Esophagus (tissue), 2 donors: ENCODE measurements at regions not wholly inside any gene's neighbourhood (a gene's known extent, or its start where the extent isn't known, plus 50 kb on each side); places are given as distances from the start of the nearest gene placed in this dataset.

Source experiments
- H3K27ac ChIP-seq, 2 donors: one replicate each; pipeline ENCODE4 v1.5.1; 2013; ENCODE audit warnings: low read depth in 2 of 2, mild to moderate bottlenecking in 2 of 2, inconsistent platforms in 1 of 2, low read length in 1 of 2, moderate library complexity in 1 of 2
- H3K27me3 ChIP-seq, 2 donors: one replicate each; pipeline ENCODE4 v1.6.1; 2013; ENCODE audit warnings: low read length in 2 of 2, control low read depth in 1 of 2, mild to moderate bottlenecking in 1 of 2; ENCODE audit not compliant: insufficient read depth in 2 of 2, control insufficient read depth in 1 of 2
- H3K36me3 ChIP-seq, 2 donors: one replicate each; pipeline ENCODE4 v1.6.1; 2013; ENCODE audit warnings: low read length in 1 of 2; ENCODE audit not compliant: control insufficient read depth in 2 of 2, insufficient read depth in 2 of 2
- H3K4me1 ChIP-seq, 2 donors: one replicate each; pipeline ENCODE4 v1.6.1; 2013; ENCODE audit warnings: low read length in 1 of 2; ENCODE audit not compliant: control insufficient read depth in 2 of 2, insufficient read depth in 2 of 2
- H3K4me3 ChIP-seq, 2 donors: one replicate each; pipeline ENCODE4 v1.5.1; 2013; ENCODE audit warnings: low read length in 2 of 2, mild to moderate bottlenecking in 2 of 2, low read depth in 1 of 2, moderate library complexity in 1 of 2
- H3K9me3 ChIP-seq, 2 donors: one replicate each; pipeline ENCODE4 v1.6.1; 2013; ENCODE audit warnings: mild to moderate bottlenecking in 2 of 2, low read depth in 1 of 2, low read length in 1 of 2, moderate library complexity in 1 of 2; ENCODE audit not compliant: control insufficient read depth in 2 of 2, insufficient read depth in 1 of 2
- WGBS, 2 donors: extraction: QIAGEN DNeasy Blood & Tissue Kit; methylation state at CpG; one replicate each; pipeline ENCODE4 v1.1.7; 2013; 5-methylcytosine and 5-hydroxymethylcytosine counted together
- donor health status: healthy with polysubstance abuse.
- donor health status: Bipolar disorder and iron deficiency.

DNA sequence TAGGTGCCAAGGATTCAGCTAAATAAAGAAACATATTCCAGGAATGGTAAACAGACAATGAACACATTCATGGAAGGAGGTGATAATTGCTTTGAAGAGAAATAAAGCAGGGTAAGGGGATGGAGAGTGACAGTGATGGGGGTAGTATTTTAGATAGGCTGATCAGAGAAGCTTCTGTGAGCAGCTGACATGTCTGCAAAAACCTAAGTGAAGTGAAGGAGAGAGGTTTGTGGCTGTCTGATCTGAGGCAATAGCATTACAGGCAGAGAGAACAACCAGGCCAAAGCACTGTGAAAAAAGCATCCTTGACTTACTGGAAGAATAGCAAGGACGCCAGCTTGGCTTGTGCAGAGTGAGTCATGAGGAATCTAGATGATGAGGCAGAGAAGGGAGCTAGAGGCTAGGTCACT lies 271.9 kb upstream of the GATB start:
- Histone ChIP-seq H3K4me1 (no peaks in the 10 kb centered on the region), H3K27me3 (no peaks in the 10 kb centered on the region), H3K27ac (no peak overlapping the region), H3K4me3 (no peak overlapping the region), H3K9me3 (no peaks in the 10 kb centered on the region), H3K36me3 (no peaks in the 10 kb centered on the region)
- WGBS, 2 donors, result 61 to 66% methylated on average over 1 of the region's 1 CpG

DNA sequence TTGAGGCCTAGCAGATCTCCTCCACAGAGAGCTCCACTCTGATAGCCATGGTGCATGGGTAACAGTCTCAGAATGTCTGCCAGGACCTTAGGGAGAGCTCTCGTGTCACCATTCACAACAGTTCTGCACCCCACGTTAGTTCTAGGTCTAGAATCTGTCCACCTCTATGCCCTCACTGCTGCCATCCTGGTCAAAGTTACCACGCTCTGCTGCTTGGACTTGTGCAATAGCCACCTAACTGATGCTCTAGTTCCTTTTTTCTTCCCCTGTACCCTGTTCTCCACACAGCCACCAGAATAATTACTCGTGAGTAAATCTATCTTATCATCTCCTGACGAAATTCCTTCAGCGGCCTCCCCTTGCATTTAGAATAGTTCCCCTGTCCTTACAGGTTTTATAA lies 268.8 kb upstream of the GATB start:
- no peak overlapping the region for H3K27ac ChIP-seq
- H3K4me3 ChIP-seq, result no peak overlapping the region
- H3K4me1 ChIP-seq, result no peaks in the 10 kb centered on the region
- no peaks in the 10 kb centered on the region for H3K36me3 ChIP-seq
- H3K9me3 ChIP-seq, result no peaks in the 10 kb centered on the region
- WGBS, 2 donors, result 90 to 91% methylated on average over 6 of the region's 6 CpGs
- no peaks in the 10 kb centered on the region for H3K27me3 ChIP-seq

DNA sequence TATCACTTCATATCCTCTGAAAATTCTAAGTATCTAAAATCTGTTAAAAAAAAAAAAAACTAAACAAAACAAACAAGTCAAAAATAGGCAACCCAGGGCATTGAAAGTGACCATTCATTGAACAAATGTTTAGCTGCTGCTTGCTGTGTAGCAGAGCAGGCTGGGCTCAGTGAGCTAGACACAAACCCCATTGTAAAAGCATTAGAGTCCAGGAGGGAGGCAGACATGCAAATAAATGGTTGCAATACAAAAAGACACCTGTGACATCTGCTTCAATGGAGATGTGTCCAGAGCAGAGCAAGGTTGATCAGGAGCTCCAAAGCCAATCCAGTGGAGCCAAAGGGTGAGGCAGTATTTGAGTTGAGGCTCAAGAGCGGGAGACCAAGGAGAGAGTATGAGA lies 267.3 kb upstream of the GATB start:
- WGBS, 2 donors, result 94 to 95% methylated on average over 1 of the region's 1 CpG
- Histone ChIP-seq H3K27me3 (no peaks in the 10 kb centered on the region), H3K4me1 (no peaks in the 10 kb centered on the region), H3K36me3 (no peaks in the 10 kb centered on the region), H3K9me3 (no peaks in the 10 kb centered on the region), H3K4me3 (no peak overlapping the region), H3K27ac (no peak overlapping the region)

DNA sequence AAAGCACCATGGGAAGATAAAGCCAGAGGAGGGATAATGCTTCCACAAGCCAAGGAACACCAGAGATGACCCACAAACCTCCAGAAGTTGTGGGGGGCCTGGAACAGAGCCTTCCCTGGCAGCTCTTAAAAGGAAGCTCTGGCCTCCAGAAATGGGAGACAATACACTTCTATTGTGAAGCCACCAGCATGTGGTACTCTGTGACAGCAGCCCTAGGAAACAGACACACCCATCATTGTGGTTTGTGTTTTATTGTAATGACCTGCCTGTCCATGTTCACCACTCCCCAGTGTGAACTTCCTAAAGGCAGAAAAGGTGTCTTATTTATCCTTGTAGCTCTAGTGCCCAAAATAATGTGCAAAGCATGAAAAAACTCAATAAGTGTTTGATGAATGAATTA lies 264.1 kb upstream of the GATB start:
- no peak overlapping the region for H3K27ac ChIP-seq
- no peaks in the 10 kb centered on the region for H3K9me3 ChIP-seq
- no peak overlapping the region for H3K4me3 ChIP-seq
- no peaks in the 10 kb centered on the region for H3K36me3 ChIP-seq
- H3K27me3 ChIP-seq, result no peaks in the 10 kb centered on the region
- peaks cover 0 to 3% of the 10 kb centered on the region in 2 donors for H3K4me1 ChIP-seq

DNA sequence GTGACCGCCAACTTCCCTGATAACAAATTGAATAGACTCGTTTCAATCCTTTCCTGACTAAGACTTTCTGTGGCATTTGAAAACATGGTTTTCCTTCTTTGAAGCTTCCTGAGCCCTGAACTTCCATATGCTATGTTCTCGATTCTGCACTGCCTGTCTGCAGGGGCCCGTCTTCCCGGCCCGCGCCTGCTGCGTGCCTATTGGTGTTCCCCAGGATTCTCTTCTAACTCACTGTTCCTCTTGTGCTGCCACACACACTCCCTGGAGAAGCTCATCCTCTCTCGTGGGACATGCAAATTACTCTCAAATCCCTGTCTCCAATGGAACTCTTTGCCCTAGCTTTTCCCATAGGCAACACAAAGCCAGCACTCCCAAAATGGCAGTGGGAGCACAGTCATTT lies 262.9 kb upstream of the GATB start:
- Histone ChIP-seq H3K4me3 (no peak overlapping the region), H3K9me3 (no peaks in the 10 kb centered on the region), H3K4me1 (peaks cover 0 to 3% of the 10 kb centered on the region in 2 donors), H3K36me3 (no peaks in the 10 kb centered on the region), H3K27me3 (no peaks in the 10 kb centered on the region), H3K27ac (no peak overlapping the region)
- WGBS, 2 donors, result 84 to 87% methylated on average over 9 of the region's 9 CpGs

DNA sequence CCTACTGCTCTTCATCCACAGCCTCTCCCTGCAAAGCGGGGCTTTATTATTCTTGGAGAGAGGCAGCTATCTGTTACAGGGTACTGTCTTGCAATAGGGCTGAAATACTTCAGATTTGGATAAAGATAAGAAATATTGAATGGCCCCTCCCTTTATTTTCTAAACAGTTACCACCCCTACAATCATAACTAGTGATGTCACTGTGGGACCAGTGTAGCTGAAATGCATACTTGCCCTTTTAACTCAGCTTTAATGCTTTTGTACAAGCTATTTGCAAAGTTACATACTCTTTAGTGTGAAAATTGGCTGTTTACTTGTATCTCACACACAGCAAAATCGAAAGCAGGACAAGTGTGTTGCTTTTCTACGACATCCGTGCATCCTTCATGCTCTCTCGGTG lies 261.7 kb upstream of the GATB start:
- peaks cover 0 to 3% of the 10 kb centered on the region in 2 donors for H3K4me1 ChIP-seq
- H3K27me3 ChIP-seq, result no peaks in the 10 kb centered on the region
- no peak overlapping the region for H3K27ac ChIP-seq
- 83 to 88% methylated on average over 5 of the region's 5 CpGs for WGBS, 2 donors
- H3K4me3 ChIP-seq, result no peak overlapping the region
- H3K36me3 ChIP-seq, result no peaks in the 10 kb centered on the region
- no peaks in the 10 kb centered on the region for H3K9me3 ChIP-seq

DNA sequence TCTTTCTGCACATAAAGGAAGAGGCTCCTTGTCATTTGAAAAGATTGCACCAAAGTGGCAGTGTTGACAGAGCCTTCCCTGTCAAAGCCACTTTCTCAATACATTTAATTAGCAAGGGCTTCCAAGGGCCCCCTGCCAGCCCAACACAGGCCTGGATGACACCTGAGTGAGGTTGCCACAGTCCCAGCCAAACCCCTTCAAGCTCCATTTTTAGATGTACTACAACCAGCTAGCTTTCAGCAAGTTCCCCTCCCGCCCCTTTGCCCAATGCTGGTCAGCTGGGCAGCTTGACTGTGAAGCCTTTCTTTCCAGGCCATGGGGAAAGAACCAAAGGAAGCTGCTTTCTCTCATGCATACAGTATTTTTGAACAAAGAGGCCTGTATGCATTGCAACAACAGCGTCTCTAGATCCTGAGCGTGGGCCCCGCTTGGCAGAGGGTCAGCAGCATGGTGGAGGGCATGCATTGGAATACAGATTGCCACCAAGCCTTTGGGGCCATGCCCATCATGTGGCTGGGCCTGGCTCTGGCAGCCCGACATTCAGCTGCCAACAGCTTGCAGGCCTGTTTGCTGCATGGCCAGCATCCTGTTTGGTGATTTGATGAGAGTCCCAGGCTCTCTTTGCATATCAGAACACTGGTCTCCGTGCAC lies 261.1 kb upstream of the GATB start:
- H3K36me3 ChIP-seq, result no peaks in the 10 kb centered on the region
- peaks cover 0 to 3% of the 10 kb centered on the region in 2 donors for H3K4me1 ChIP-seq
- no peaks in the 10 kb centered on the region for H3K9me3 ChIP-seq
- H3K27me3 ChIP-seq, result no peaks in the 10 kb centered on the region
- no peak overlapping the region for H3K4me3 ChIP-seq
- 84 to 86% methylated on average over 6 of the region's 6 CpGs for WGBS, 2 donors
- H3K27ac ChIP-seq, result no peak overlapping the region

DNA sequence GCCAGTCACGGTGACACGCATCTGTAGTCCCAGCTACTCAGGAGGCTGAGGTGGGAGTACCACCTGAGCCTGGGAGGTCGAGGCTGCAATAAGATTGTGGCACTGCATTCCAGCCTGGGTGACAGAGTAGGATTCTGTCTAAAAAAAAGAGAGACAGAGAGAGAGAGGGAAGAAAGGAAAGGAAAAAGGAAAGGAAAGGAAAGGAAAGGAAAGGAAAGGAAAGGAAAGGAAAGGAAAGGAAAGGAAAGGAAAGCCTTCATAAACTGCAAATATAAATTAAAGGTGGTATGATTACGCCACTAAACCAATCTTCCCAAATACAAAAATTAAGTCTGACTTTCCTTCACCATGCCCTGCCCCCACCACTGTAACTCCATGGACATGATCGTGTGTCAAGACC lies 259.3 kb upstream of the GATB start:
- H3K4me1 ChIP-seq, result peaks cover 0 to 3% of the 10 kb centered on the region in 2 donors
- no peak overlapping the region for H3K4me3 ChIP-seq
- no peaks in the 10 kb centered on the region for H3K36me3 ChIP-seq
- H3K27me3 ChIP-seq, result no peaks in the 10 kb centered on the region
- no peak overlapping the region for H3K27ac ChIP-seq
- H3K9me3 ChIP-seq, result no peaks in the 10 kb centered on the region
- WGBS, 2 donors, result 91 to 94% methylated on average over 5 of the region's 5 CpGs

DNA sequence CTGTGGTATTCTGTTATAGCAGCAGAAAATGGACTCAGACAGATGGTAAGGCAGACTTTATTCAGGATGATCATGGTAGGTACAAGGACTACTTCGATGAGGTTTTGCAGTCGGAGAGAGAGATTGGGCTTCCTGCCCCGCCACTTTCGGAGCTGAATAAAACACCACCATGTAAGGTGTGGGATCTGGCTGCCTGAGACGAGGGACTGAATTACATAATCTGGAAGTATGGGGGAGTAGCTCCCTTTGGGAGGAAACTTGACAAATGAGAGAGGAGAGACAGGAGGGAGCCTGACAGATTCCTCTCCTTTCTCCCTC lies 255.5 kb upstream of the GATB start:
- Histone ChIP-seq H3K27me3 (no peaks in the 10 kb centered on the region), H3K4me3 (no peak overlapping the region), H3K27ac (no peak overlapping the region), H3K4me1 (no peaks in the 10 kb centered on the region), H3K36me3 (no peaks in the 10 kb centered on the region), H3K9me3 (peaks cover 0 to 2% of the 10 kb centered on the region in 2 donors)
- 85 to 89% methylated on average over 5 of the region's 5 CpGs for WGBS, 2 donors

DNA sequence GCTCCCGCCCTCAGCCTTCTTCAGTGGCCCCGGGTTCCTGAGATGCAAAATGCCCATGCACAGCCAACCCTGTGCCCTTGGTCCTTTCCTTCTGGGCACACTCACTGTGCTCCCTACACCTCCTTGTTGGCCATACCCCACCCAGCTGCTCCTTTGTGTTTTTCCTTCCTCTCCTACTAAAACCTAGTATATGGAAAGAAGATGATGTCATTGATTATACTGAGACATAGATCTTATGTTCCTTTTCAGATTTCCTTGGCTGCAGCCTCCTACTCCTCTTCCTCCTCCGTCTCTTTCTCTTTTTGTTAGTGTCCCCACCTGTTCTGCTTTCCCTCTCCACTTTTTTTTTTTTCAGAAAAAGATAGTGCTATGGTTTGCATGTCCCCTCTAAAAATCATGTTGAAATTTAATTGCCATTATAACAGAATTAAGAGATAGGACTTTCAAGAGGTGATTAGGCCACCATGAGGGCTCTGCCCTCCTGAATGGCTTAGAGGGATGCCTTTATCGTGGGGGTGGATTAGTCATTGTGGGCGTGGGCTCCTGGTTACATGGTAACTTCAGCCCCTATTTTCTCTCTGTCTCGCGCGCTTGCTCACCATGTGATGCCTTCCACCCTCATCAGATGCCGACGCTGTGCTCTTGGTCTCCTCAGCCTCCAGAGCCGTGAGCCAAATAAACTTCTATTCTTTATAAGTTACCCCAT lies 254.9 kb upstream of the GATB start:
- Histone ChIP-seq H3K4me3 (no peak overlapping the region), H3K9me3 (peaks cover 0 to 2% of the 10 kb centered on the region in 2 donors), H3K36me3 (no peaks in the 10 kb centered on the region), H3K27me3 (no peaks in the 10 kb centered on the region), H3K27ac (no peak overlapping the region), H3K4me1 (no peaks in the 10 kb centered on the region)
- WGBS, 2 donors, result 82 to 85% methylated on average over 11 of the region's 11 CpGs
